ENCODE measurements at regions not wholly inside any gene's neighbourhood (a gene's known extent, or its start where the extent isn't known, plus 50 kb on each side); places are given as distances from the start of the nearest gene placed in this dataset.
A peak's percentile ranks its signal among the peaks of the same experiment; 100 is the strongest.

GRCh38 chr5:89728134-89728533 is 681.4 kb downstream of the CETN3 start:
- H3K36me3 ChIP-seq (ENCODE audit: insufficient read depth, low read length): no peaks in the 10 kb centered on the region
- H3K27me3 ChIP-seq (ENCODE audit: insufficient read depth, low read depth, low read length): no peaks in the 10 kb centered on the region
- no peaks in the 10 kb centered on the region for H3K9me3 ChIP-seq (ENCODE audit: low read length)
- H4K20me1 ChIP-seq (ENCODE audit: insufficient read depth): no peaks in the 10 kb centered on the region
- peak overlapping the region; percentile 7 for H3K27ac ChIP-seq (ENCODE audit: low read length)
- peak; percentile 97 for TF ChIP-seq REST (IDR thresholded peaks at IDR 0.05; ENCODE audit: borderline replicate concordance)
- peak; percentile 93 for TF ChIP-seq POLR2AphosphoS5 (IDR thresholded peaks at IDR 0.05)
- TF ChIP-seq CTCF (IDR thresholded peaks at IDR 0.05; ENCODE audit: poor library complexity, severe bottlenecking): no peak
- TF ChIP-seq RAD21 (conservative IDR thresholded peaks at IDR 0.05): peak; percentile 26
- TF ChIP-seq TAF1 (IDR thresholded peaks at IDR 0.05; ENCODE audit: low read depth): no peak
- TF ChIP-seq EP300 (conservative IDR thresholded peaks at IDR 0.05; ENCODE audit: poor library complexity, severe bottlenecking): peak; percentile 95
- no peak for TF ChIP-seq MXI1 (conservative IDR thresholded peaks at IDR 0.05; ENCODE audit: poor library complexity, severe bottlenecking)
- TF ChIP-seq SMC3 (conservative IDR thresholded peaks at IDR 0.05; ENCODE audit: poor library complexity): no peak
- TF ChIP-seq EZH2 (IDR thresholded peaks at IDR 0.05; ENCODE audit: borderline replicate concordance, insufficient read depth, low read length, poor library complexity, severe bottlenecking): no peak
- H3K9me2 ChIP-seq (ENCODE audit: insufficient read depth, low read length): no peaks in the 10 kb centered on the region
- H2AFZ ChIP-seq (ENCODE audit: low read depth, low read length): no peak overlapping the region
- H3F3A ChIP-seq (ENCODE audit: insufficient read depth, low read length, poor library complexity, severe bottlenecking): no peaks in the 10 kb centered on the region
- H3K9ac ChIP-seq (ENCODE audit: low read length): no peak overlapping the region
- no peak overlapping the region for H3K4me2 ChIP-seq (ENCODE audit: low read length)
- peak overlapping the region; percentile 8 for H3K4me3 ChIP-seq (ENCODE audit: low read length)
- H3K79me2 ChIP-seq (replicated peaks; ENCODE audit: insufficient read depth, low read length): no peaks in the 10 kb centered on the region

GRCh38 chr5:89724379-89725095 is 685.0 kb downstream of the CETN3 start:
- H3K4me2 ChIP-seq (ENCODE audit: low read length): no peak overlapping the region
- no peaks in the 10 kb centered on the region for H4K20me1 ChIP-seq (ENCODE audit: insufficient read depth)
- H3K9me2 ChIP-seq (ENCODE audit: insufficient read depth, low read length): no peaks in the 10 kb centered on the region
- no peaks in the 10 kb centered on the region for H3K36me3 ChIP-seq (ENCODE audit: insufficient read depth, low read length)
- H3K9ac ChIP-seq (ENCODE audit: low read length): no peak overlapping the region
- H3K27me3 ChIP-seq (ENCODE audit: insufficient read depth, low read depth, low read length): no peaks in the 10 kb centered on the region
- no peaks in the 10 kb centered on the region for H3F3A ChIP-seq (ENCODE audit: insufficient read depth, low read length, poor library complexity, severe bottlenecking)
- no peak for TF ChIP-seq RAD21 (conservative IDR thresholded peaks at IDR 0.05)
- no peak for TF ChIP-seq POLR2AphosphoS5 (IDR thresholded peaks at IDR 0.05)
- no peak for TF ChIP-seq EP300 (conservative IDR thresholded peaks at IDR 0.05; ENCODE audit: poor library complexity, severe bottlenecking)
- no peak for TF ChIP-seq TAF1 (IDR thresholded peaks at IDR 0.05; ENCODE audit: low read depth)
- TF ChIP-seq EZH2 (IDR thresholded peaks at IDR 0.05; ENCODE audit: borderline replicate concordance, insufficient read depth, low read length, poor library complexity, severe bottlenecking): no peak
- no peak for TF ChIP-seq SMC3 (conservative IDR thresholded peaks at IDR 0.05; ENCODE audit: poor library complexity)
- TF ChIP-seq REST (IDR thresholded peaks at IDR 0.05; ENCODE audit: borderline replicate concordance): no peak
- no peak for TF ChIP-seq MXI1 (conservative IDR thresholded peaks at IDR 0.05; ENCODE audit: poor library complexity, severe bottlenecking)
- TF ChIP-seq CTCF (IDR thresholded peaks at IDR 0.05; ENCODE audit: poor library complexity, severe bottlenecking): no peak
- no peak overlapping the region for H3K4me3 ChIP-seq (ENCODE audit: low read length)
- H3K27ac ChIP-seq (ENCODE audit: low read length): no peak overlapping the region
- no peaks in the 10 kb centered on the region for H3K9me3 ChIP-seq (ENCODE audit: low read length)
- no peak overlapping the region for H2AFZ ChIP-seq (ENCODE audit: low read depth, low read length)
- H3K79me2 ChIP-seq (replicated peaks; ENCODE audit: insufficient read depth, low read length): no peaks in the 10 kb centered on the region

Data from neural cell (in vitro differentiated cells).